Trophoblast cell (in vitro differentiated cells and primary cell): ENCODE measurements at regions not wholly inside any gene's neighbourhood (a gene's known extent, or its start where the extent isn't known, plus 50 kb on each side); places are given as distances from the start of the nearest gene placed in this dataset.
A peak's percentile ranks its signal among the peaks of the same experiment; 100 is the strongest.

ENCODE experiments used
- DNase-seq, 2 donors: peaks; one replicate each; pipeline ENCODE4 v3.0.0-alpha.2; 2016
- H2AFZ ChIP-seq: 2 replicates; pipeline ENCODE4 v1.6.1; 2013; ENCODE audit warnings: low read length, moderate library complexity, mild to moderate bottlenecking; ENCODE audit not compliant: insufficient read depth, poor library complexity
- H2AK5ac ChIP-seq: 2 replicates; pipeline ENCODE4 v1.6.1; 2013; ENCODE audit warnings: mild to moderate bottlenecking, low read length
- H2BK120ac ChIP-seq: 2 replicates; pipeline ENCODE4 v1.6.1; 2013; ENCODE audit warnings: low read length, mild to moderate bottlenecking, moderate library complexity; ENCODE audit not compliant: insufficient read depth, poor library complexity
- H2BK12ac ChIP-seq: 2 replicates; pipeline ENCODE4 v1.6.1; 2013; ENCODE audit warnings: mild to moderate bottlenecking, low read length, moderate library complexity
- H2BK5ac ChIP-seq: 2 replicates; pipeline ENCODE4 v1.6.1; 2013; ENCODE audit warnings: low read length, low read depth, moderate library complexity, mild to moderate bottlenecking; ENCODE audit not compliant: poor library complexity
- H3K14ac ChIP-seq: 2 replicates; pipeline ENCODE4 v1.6.1; 2013; ENCODE audit warnings: mild to moderate bottlenecking, low read length
- H3K18ac ChIP-seq: 2 replicates; pipeline ENCODE4 v1.6.1; 2013; ENCODE audit warnings: mild to moderate bottlenecking, low read length
- H3K23ac ChIP-seq: 2 replicates; pipeline ENCODE4 v1.6.1; 2013; ENCODE audit warnings: low read length
- H3K27ac ChIP-seq: 2 replicates; pipeline ENCODE4 v1.5.1; 2013; ENCODE audit warnings: low read depth, mild to moderate bottlenecking, inconsistent platforms, low read length, moderate library complexity
- H3K27me3 ChIP-seq: 2 replicates; pipeline ENCODE4 v1.6.1; 2013; ENCODE audit warnings: inconsistent platforms, mild to moderate bottlenecking, low read length, moderate library complexity; ENCODE audit not compliant: insufficient read depth
- H3K36me3 ChIP-seq, 2 experiments: 1 replicate in 1 of 2; 2 replicates in 1 of 2; pipeline ENCODE4 v1.6.1; 2013; ENCODE audit warnings: low read length in 2 of 2, mild to moderate bottlenecking in 2 of 2, moderate library complexity in 1 of 2; ENCODE audit not compliant: insufficient read depth in 2 of 2, control insufficient read depth in 1 of 2
- H3K4ac ChIP-seq: 2 replicates; pipeline ENCODE4 v1.6.1; 2013; ENCODE audit warnings: low read depth, mild to moderate bottlenecking, low read length, moderate library complexity
- H3K4me1 ChIP-seq, 2 experiments: 1 replicate in 1 of 2; 2 replicates in 1 of 2; pipeline ENCODE4 v1.6.1; 2013; ENCODE audit warnings: low read length in 2 of 2, mild to moderate bottlenecking in 2 of 2, moderate library complexity in 1 of 2; ENCODE audit not compliant: insufficient read depth in 2 of 2, control insufficient read depth in 1 of 2
- H3K4me2 ChIP-seq: 2 replicates; pipeline ENCODE4 v1.6.1; 2013; ENCODE audit warnings: inconsistent platforms, mild to moderate bottlenecking, low read length, moderate library complexity
- H3K4me3 ChIP-seq: 2 replicates; pipeline ENCODE4 v1.5.1; 2013; ENCODE audit warnings: mild to moderate bottlenecking, low read depth, low read length, inconsistent platforms
- H3K79me1 ChIP-seq: one replicate; pipeline ENCODE4 v1.6.1; 2013; ENCODE audit warnings: low read length
- H3K79me2 ChIP-seq: 2 replicates; pipeline ENCODE4 v1.6.1; 2013; ENCODE audit warnings: low read length, mild to moderate bottlenecking; ENCODE audit not compliant: control insufficient read depth, insufficient read depth, poor library complexity
- H3K9ac ChIP-seq: 2 replicates; pipeline ENCODE4 v1.6.1; 2013; ENCODE audit warnings: mild to moderate bottlenecking, low read length
- H3K9me3 ChIP-seq: 2 replicates; pipeline ENCODE4 v1.6.1; 2013; ENCODE audit warnings: low read depth, mild to moderate bottlenecking, control low read depth, inconsistent platforms, low read length; ENCODE audit not compliant: insufficient read depth
- H4K12ac ChIP-seq: 2 replicates; pipeline ENCODE4 v1.6.1; 2013; ENCODE audit warnings: low read depth, mild to moderate bottlenecking, low read length, moderate library complexity
- H4K8ac ChIP-seq: 2 replicates; pipeline ENCODE4 v1.6.1; 2013; ENCODE audit warnings: low read depth, mild to moderate bottlenecking, low read length, moderate library complexity
- H4K91ac ChIP-seq: one replicate; pipeline ENCODE4 v1.6.1; 2013; ENCODE audit warnings: low read depth, mild to moderate bottlenecking, low read length, moderate library complexity
- WGBS: extraction: QIAGEN DNeasy Blood & Tissue Kit; methylation state at CpG from one replicate; pipeline ENCODE4 v1.1.7; 2013; ENCODE audit warnings: missing lambda C conversion rate; ENCODE audit not compliant: insufficient read length, insufficient coverage; ENCODE audit errors: extremely low coverage; 5-methylcytosine and 5-hydroxymethylcytosine counted together

DNA sequence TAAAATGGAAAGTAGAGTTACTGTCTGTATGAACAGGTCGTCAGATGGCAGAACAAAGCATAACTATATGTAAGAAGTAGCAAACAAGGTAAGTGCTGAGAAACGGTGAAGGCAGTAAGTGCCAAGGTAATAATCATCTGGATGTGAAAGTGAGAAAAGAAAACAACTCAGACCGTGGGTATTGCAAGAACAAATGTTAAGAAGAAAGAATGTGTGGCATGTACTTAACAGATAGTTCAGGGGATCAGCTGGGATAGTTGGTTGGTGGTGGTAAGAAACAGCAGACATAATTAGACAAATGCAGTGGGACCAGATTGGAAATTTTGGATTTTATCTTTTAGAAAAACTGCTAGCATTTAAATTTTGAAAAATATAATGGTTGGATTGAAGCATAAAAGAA, 375.8 kb upstream of the NXPH2 start:
- Histone ChIP-seq H3K4ac (no peak overlapping the region), H3K79me1 (no peaks in the 10 kb centered on the region), H4K91ac (no peak overlapping the region), H3K4me3 (no peak overlapping the region), H2BK5ac (no peak overlapping the region), H3K4me2 (no peak overlapping the region), H4K12ac (no peak overlapping the region), H3K23ac (no peak overlapping the region), H3K79me2 (no peaks in the 10 kb centered on the region), H2BK12ac (no peak overlapping the region), H3K4me1 (no peaks in the 10 kb centered on the region), H3K27ac (peak overlapping the region; percentile 3), H3K36me3 (no peaks in the 10 kb centered on the region), H2AK5ac (no peak overlapping the region), H4K8ac (no peak overlapping the region), H3K27me3 (no peaks in the 10 kb centered on the region), H2AFZ (no peak overlapping the region), H3K9ac (no peak overlapping the region), H3K14ac (no peak overlapping the region), H3K18ac (no peak overlapping the region), H2BK120ac (no peak overlapping the region), H3K9me3 (no peaks in the 10 kb centered on the region)
- WGBS: no CpG with 5 or more reads among the region's 3 CpGs
- DNase-seq: peak in 1 of 2 donors; percentile 5

DNA sequence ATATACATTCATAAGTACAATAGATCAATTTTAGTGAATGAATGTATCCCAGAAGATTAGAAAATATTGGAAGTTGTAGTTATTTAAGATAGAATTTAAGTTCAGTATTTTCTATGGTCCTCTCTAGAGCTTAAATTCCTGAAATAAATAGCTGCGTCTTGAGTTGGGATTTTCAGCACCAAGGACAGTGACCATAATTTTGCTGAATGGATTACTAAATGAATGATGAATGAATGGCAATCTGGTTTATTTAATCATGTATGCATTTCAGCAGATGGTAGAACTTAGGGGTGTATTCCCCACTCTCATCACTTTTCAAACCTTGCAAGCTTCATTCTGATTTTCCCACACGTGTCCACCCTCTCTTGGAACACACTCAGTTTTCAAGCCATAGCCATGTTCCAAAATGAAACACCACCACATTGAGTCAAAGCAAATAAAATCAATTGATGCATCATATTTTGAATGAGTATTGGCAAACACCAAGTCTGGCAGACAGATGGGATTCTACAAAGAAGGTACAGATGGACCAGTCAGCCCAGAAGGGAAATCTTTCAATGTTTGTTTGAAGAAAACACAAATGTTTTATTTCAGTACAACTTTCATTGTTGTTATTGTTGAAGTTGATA, 362.2 kb upstream of the NXPH2 start:
- Histone ChIP-seq H2BK12ac (no peak overlapping the region), H3K9me3 (no peaks in the 10 kb centered on the region), H2BK5ac (no peak overlapping the region), H4K12ac (no peak overlapping the region), H3K9ac (no peak overlapping the region), H3K4me2 (no peak overlapping the region), H3K23ac (no peak overlapping the region), H3K4me1 (no peaks in the 10 kb centered on the region), H4K8ac (no peak overlapping the region), H3K27me3 (no peaks in the 10 kb centered on the region), H2BK120ac (no peak overlapping the region), H3K18ac (no peak overlapping the region), H3K4ac (no peak overlapping the region), H3K79me1 (no peaks in the 10 kb centered on the region), H4K91ac (no peak overlapping the region), H3K4me3 (no peak overlapping the region), H3K27ac (no peak overlapping the region), H3K14ac (no peak overlapping the region), H2AK5ac (no peak overlapping the region), H2AFZ (no peak overlapping the region), H3K36me3 (no peaks in the 10 kb centered on the region), H3K79me2 (no peaks in the 10 kb centered on the region)
- WGBS: no CpG with 5 or more reads among the region's 2 CpGs
- peak in 1 of 2 donors; percentile 40 for DNase-seq

DNA sequence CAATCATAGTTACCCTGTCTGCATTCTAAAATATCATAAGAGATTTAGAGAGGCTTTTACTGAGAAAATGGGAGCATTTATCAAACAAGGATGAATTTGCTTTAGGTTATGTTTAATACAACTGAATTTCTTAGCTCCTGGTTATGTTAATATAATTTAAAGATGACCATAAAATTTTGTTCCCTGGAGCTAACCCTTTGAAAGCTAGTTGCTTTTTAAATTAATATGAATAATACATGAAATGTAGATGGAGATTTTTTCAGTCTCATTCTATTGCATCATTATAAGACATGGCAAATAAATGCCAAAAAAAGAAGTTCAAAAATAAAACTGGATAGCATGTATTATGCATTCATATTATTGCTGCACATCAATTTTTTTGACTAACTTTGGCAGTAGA, 344.1 kb upstream of the NXPH2 start:
- Histone ChIP-seq H4K91ac (no peak overlapping the region), H3K4ac (no peak overlapping the region), H2AFZ (no peak overlapping the region), H2BK5ac (no peak overlapping the region), H3K27ac (no peak overlapping the region), H3K23ac (no peak overlapping the region), H2BK120ac (no peak overlapping the region), H3K79me1 (peaks cover 3% of the 10 kb centered on the region), H3K4me1 (peaks cover 0 to 3% of the 10 kb centered on the region in 2 experiments), H3K36me3 (no peaks in the 10 kb centered on the region), H2BK12ac (no peak overlapping the region), H3K9ac (no peak overlapping the region), H4K8ac (no peak overlapping the region), H3K4me3 (no peak overlapping the region), H3K27me3 (no peaks in the 10 kb centered on the region), H2AK5ac (no peak overlapping the region), H3K4me2 (no peak overlapping the region), H3K18ac (no peak overlapping the region), H3K79me2 (no peaks in the 10 kb centered on the region), H3K9me3 (no peaks in the 10 kb centered on the region), H4K12ac (no peak overlapping the region), H3K14ac (no peak overlapping the region)
- DNase-seq: no peak

DNA sequence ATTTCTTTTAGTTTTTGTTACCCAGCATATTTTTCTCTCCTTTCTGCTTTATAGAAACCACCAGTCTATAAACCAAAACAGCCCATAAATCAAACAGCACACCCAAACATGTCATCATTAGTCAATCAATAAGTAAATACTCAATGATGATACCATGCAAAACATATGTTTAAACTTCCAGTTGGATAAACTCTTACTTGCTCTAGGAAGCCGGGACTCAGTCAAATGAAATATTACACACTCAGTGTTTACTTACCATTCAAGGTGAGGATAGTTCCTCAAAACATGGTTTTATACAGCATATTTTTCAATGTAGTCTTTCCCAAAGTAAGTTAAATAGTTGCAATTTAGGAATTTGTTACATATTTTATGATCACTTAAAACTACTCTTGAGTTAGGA, 343.6 kb upstream of the NXPH2 start:
- Histone ChIP-seq H3K4me2 (no peak overlapping the region), H3K18ac (no peak overlapping the region), H4K8ac (no peak overlapping the region), H3K9ac (no peak overlapping the region), H3K23ac (no peak overlapping the region), H4K12ac (no peak overlapping the region), H3K27ac (no peak overlapping the region), H3K9me3 (no peaks in the 10 kb centered on the region), H3K79me1 (peaks cover 3% of the 10 kb centered on the region), H3K36me3 (no peaks in the 10 kb centered on the region), H3K14ac (no peak overlapping the region), H2BK12ac (no peak overlapping the region), H3K27me3 (no peaks in the 10 kb centered on the region), H2BK5ac (no peak overlapping the region), H3K79me2 (no peaks in the 10 kb centered on the region), H3K4me3 (no peak overlapping the region), H4K91ac (no peak overlapping the region), H2BK120ac (no peak overlapping the region), H3K4ac (no peak overlapping the region), H2AK5ac (no peak overlapping the region), H2AFZ (no peak overlapping the region), H3K4me1 (peaks cover 0 to 3% of the 10 kb centered on the region in 2 experiments)
- WGBS: no CpG with 5 or more reads among the region's 1 CpG
- DNase-seq: no peak
